Astrocyte (in vitro differentiated cells and primary cell): ENCODE measurements at regions not wholly inside any gene's neighbourhood (a gene's known extent, or its start where the extent isn't known, plus 50 kb on each side); places are given as distances from the start of the nearest gene placed in this dataset.
A peak's percentile ranks its signal among the peaks of the same experiment; 100 is the strongest.

Source experiments
- DNase-seq: peaks from one replicate; pipeline ENCODE4 v3.0.0-alpha.2; 2010; ENCODE audit warnings: low read depth
- FAIRE-seq: peaks from 2 replicates; lab custom pipeline; 2011; peaks lifted over from hg19 to GRCh38; lab: Jason Lieb, UNC
- H2AFZ ChIP-seq: 2 replicates; pipeline ENCODE4 v1.6.0; 2012; ENCODE audit warnings: low read depth, low read length, inconsistent platforms
- H3K27ac ChIP-seq: 2 replicates; pipeline ENCODE4 v1.5.1; 2011; ENCODE audit warnings: low read depth, low read length, inconsistent platforms
- H3K27me3 ChIP-seq: 2 replicates; pipeline ENCODE4 v1.6.0; 2011; ENCODE audit warnings: low read length, inconsistent platforms; ENCODE audit not compliant: insufficient read depth
- H3K36me3 ChIP-seq: 2 replicates; pipeline ENCODE4 v1.5.1; 2011; ENCODE audit warnings: low read length, inconsistent platforms; ENCODE audit not compliant: insufficient read depth
- H3K4me1 ChIP-seq: 2 replicates; pipeline ENCODE4 v1.5.1; 2011; ENCODE audit warnings: low read length, inconsistent platforms; ENCODE audit not compliant: insufficient read depth
- H3K4me2 ChIP-seq: 2 replicates; pipeline ENCODE4 v1.6.0; 2012; ENCODE audit warnings: low read length, inconsistent platforms
- H3K4me3 ChIP-seq: 2 replicates; pipeline ENCODE4 v1.5.1; 2011; ENCODE audit warnings: low read depth, mild to moderate bottlenecking, low read length, inconsistent platforms; ENCODE audit not compliant: insufficient read depth
- H3K79me2 ChIP-seq: 2 replicates; pipeline ENCODE4 v1.6.0; 2012; ENCODE audit warnings: mild to moderate bottlenecking, low read length, inconsistent platforms; ENCODE audit not compliant: insufficient read depth
- H3K9ac ChIP-seq: 2 replicates; pipeline ENCODE4 v1.6.0; 2012; ENCODE audit warnings: mild to moderate bottlenecking, low read length, inconsistent platforms
- H3K9me3 ChIP-seq: 2 replicates; pipeline ENCODE4 v1.5.1; 2012; ENCODE audit warnings: low read depth, mild to moderate bottlenecking, low read length, inconsistent platforms; ENCODE audit not compliant: insufficient read depth
- H4K20me1 ChIP-seq: 2 replicates; pipeline ENCODE4 v1.6.0; 2012; ENCODE audit warnings: low read length, inconsistent platforms; ENCODE audit not compliant: insufficient read depth
- H3K27ac Mint-ChIP-seq: one replicate; pipeline ENCODE4 v1.8.0; 2021; ENCODE audit warnings: mild to moderate bottlenecking, mixed read lengths; ENCODE audit not compliant: unreplicated experiment
- H3K27me3 Mint-ChIP-seq: one replicate; pipeline ENCODE4 v1.8.0; 2021; ENCODE audit warnings: low read depth, mixed read lengths; ENCODE audit not compliant: unreplicated experiment
- H3K36me3 Mint-ChIP-seq: one replicate; pipeline ENCODE4 v1.8.0; 2021; ENCODE audit warnings: low read depth, mixed read lengths; ENCODE audit not compliant: unreplicated experiment
- H3K4me1 Mint-ChIP-seq: one replicate; pipeline ENCODE4 v1.8.0; 2021; ENCODE audit warnings: low read depth, mixed read lengths; ENCODE audit not compliant: unreplicated experiment
- H3K4me3 Mint-ChIP-seq: one replicate; pipeline ENCODE4 v1.8.0; 2021; ENCODE audit warnings: mild to moderate bottlenecking, moderate library complexity, mixed read lengths; ENCODE audit not compliant: unreplicated experiment
- H3K9me3 Mint-ChIP-seq: one replicate; pipeline ENCODE4 v1.8.0; 2021; ENCODE audit warnings: mild to moderate bottlenecking, mixed read lengths; ENCODE audit not compliant: unreplicated experiment
- EZH2 ChIP-seq: IDR thresholded peaks from 2 replicates; pipeline ENCODE4 v1.6.1; 2012; ENCODE audit warnings: mild to moderate bottlenecking, low read length, inconsistent platforms; ENCODE audit not compliant: insufficient read depth
- TF ChIP-seq, protein P1 (sequence below): IDR thresholded peaks from 2 replicates; pipeline ENCODE4 v1.5.1; 2011; ENCODE audit warnings: low read depth, mild to moderate bottlenecking, inconsistent platforms, low read length, moderate library complexity; ENCODE audit not compliant: insufficient read depth

DNA sequence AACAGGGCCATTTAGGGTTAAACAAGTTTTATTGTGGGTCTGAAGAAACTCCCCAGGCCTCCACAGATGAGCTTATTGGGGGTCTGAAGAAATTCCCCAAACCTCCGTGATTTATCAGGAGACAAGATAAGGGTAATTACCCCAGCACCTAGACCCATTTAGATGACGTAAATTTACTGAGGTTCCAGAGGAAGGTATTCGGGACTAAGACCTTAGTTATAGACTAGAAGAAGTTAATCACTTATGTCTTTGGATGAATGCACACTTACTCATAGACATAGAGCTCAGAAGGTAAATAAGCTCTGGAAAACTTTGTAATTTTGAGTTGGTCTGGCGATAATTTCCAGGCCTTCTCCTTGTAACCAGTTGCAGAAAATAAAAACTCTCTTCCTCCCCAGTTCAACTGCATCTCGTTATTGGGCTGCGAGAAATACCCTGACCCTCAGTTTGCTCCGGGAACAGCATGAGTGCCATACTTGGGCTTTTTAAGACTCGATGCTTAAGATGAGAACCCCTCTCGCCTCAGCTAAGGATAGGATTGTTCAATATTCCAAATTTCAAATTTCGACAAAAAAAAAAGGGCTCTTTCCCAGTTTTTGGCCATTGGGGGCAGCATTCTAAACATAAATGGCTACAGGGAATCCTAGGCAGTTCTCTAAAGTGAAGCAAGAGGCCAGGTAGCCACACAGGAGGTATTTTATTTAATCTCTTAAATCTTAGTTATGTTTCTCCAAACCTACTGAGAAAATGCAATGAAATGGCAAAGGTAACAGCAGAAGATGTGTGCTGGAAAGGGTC is 74.7 kb upstream of the PFKP start:
- Histone ChIP-seq H3K4me2 (no peak overlapping the region), H3K36me3 (no peaks in the 10 kb centered on the region), H3K79me2 (no peaks in the 10 kb centered on the region), H4K20me1 (no peaks in the 10 kb centered on the region), H3K27me3 (no peaks in the 10 kb centered on the region), H3K4me1 (no peaks in the 10 kb centered on the region), H3K9ac (no peak overlapping the region), H3K9me3 (no peaks in the 10 kb centered on the region), H2AFZ (no peak overlapping the region), H3K4me3 (no peak overlapping the region), H3K27ac (no peak overlapping the region)
- H3K9me3 Mint-ChIP-seq: peaks cover 4% of the 10 kb centered on the region
- TF ChIP-seq, protein P1, sequence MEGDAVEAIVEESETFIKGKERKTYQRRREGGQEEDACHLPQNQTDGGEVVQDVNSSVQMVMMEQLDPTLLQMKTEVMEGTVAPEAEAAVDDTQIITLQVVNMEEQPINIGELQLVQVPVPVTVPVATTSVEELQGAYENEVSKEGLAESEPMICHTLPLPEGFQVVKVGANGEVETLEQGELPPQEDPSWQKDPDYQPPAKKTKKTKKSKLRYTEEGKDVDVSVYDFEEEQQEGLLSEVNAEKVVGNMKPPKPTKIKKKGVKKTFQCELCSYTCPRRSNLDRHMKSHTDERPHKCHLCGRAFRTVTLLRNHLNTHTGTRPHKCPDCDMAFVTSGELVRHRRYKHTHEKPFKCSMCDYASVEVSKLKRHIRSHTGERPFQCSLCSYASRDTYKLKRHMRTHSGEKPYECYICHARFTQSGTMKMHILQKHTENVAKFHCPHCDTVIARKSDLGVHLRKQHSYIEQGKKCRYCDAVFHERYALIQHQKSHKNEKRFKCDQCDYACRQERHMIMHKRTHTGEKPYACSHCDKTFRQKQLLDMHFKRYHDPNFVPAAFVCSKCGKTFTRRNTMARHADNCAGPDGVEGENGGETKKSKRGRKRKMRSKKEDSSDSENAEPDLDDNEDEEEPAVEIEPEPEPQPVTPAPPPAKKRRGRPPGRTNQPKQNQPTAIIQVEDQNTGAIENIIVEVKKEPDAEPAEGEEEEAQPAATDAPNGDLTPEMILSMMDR: peak; percentile 28
- TF ChIP-seq EZH2: no peak
- peaks cover 13% of the 10 kb centered on the region for H3K27me3 Mint-ChIP-seq
- H3K36me3 Mint-ChIP-seq: no peaks in the 10 kb centered on the region
- FAIRE-seq (peak; percentile 60), DNase-seq (peak; percentile 66)
- H3K4me1 Mint-ChIP-seq: peaks cover 4% of the 10 kb centered on the region
- no peak overlapping the region for H3K4me3 Mint-ChIP-seq
- H3K27ac Mint-ChIP-seq: no peak overlapping the region

- H3K27ac Mint-ChIP-seq: no peak overlapping the region
- Histone ChIP-seq H3K4me1 (peaks cover 4% of the 10 kb centered on the region), H3K4me3 (no peak overlapping the region), H4K20me1 (no peaks in the 10 kb centered on the region), H3K4me2 (no peak overlapping the region), H3K79me2 (no peaks in the 10 kb centered on the region), H3K27me3 (no peaks in the 10 kb centered on the region), H2AFZ (no peak overlapping the region), H3K9me3 (no peaks in the 10 kb centered on the region), H3K27ac (no peak overlapping the region), H3K9ac (no peak overlapping the region), H3K36me3 (no peaks in the 10 kb centered on the region)
- peaks cover 8% of the 10 kb centered on the region for H3K27me3 Mint-ChIP-seq
- peaks cover 9% of the 10 kb centered on the region for H3K4me1 Mint-ChIP-seq
- FAIRE-seq (no peak), DNase-seq (no peak)
- H3K9me3 Mint-ChIP-seq: peaks cover 4% of the 10 kb centered on the region
- no peak for TF ChIP-seq EZH2
- TF ChIP-seq, protein P1: no peak
- no peak overlapping the region for H3K4me3 Mint-ChIP-seq
- no peaks in the 10 kb centered on the region for H3K36me3 Mint-ChIP-seq
Observed at GRCh38 chr10:2990764-2991163, 76.6 kb upstream of the PFKP start.

GRCh38 chr10:2989292-2989947 is 77.9 kb upstream of the PFKP start:
- H3K4me1 ChIP-seq: peaks cover 10% of the 10 kb centered on the region
- TF ChIP-seq, protein P1: no peak
- no peak for TF ChIP-seq EZH2
- H2AFZ ChIP-seq: no peak overlapping the region
- no peak overlapping the region for H3K27ac ChIP-seq
- Mint-ChIP-seq H3K9me3 (peaks cover 4% of the 10 kb centered on the region), H3K4me1 (peaks cover 6% of the 10 kb centered on the region), H3K36me3 (no peaks in the 10 kb centered on the region), H3K27me3 (peaks cover 5% of the 10 kb centered on the region), H3K4me3 (no peak overlapping the region), H3K27ac (no peak overlapping the region)
- DNase-seq: no peak
- no peaks in the 10 kb centered on the region for H3K36me3 ChIP-seq
- no peaks in the 10 kb centered on the region for H3K9me3 ChIP-seq
- H3K79me2 ChIP-seq: no peaks in the 10 kb centered on the region
- no peak overlapping the region for H3K4me2 ChIP-seq
- no peaks in the 10 kb centered on the region for H4K20me1 ChIP-seq
- no peaks in the 10 kb centered on the region for H3K27me3 ChIP-seq
- no peak overlapping the region for H3K4me3 ChIP-seq
- FAIRE-seq: no peak
- no peak overlapping the region for H3K9ac ChIP-seq
